Activated naive CD4-positive, alpha-beta T cell treated with anti-CD3 and anti-CD28 coated beads, Interleukin-2, amount 50 U/mL, for 24 hours (primary cell): ENCODE measurements at regions not wholly inside any gene's neighbourhood (a gene's known extent, or its start where the extent isn't known, plus 50 kb on each side); places are given as distances from the start of the nearest gene placed in this dataset.

Source experiments
- H3K27ac Mint-ChIP-seq: one replicate; pipeline ENCODE4 v1.8.0; 2021; ENCODE audit warnings: mild to moderate bottlenecking, mixed read lengths
- H3K27me3 Mint-ChIP-seq: one replicate; pipeline ENCODE4 v1.8.0; 2021; ENCODE audit warnings: mixed read lengths
- H3K36me3 Mint-ChIP-seq: one replicate; pipeline ENCODE4 v1.8.0; 2021; ENCODE audit warnings: mixed read lengths
- H3K4me1 Mint-ChIP-seq: one replicate; pipeline ENCODE4 v1.8.0; 2021; ENCODE audit warnings: mixed read lengths
- H3K4me3 Mint-ChIP-seq: one replicate; pipeline ENCODE4 v1.8.0; 2021; ENCODE audit warnings: mild to moderate bottlenecking, mixed read lengths
- H3K9me3 Mint-ChIP-seq: one replicate; pipeline ENCODE4 v1.8.0; 2021; ENCODE audit warnings: mixed read lengths

DNA sequence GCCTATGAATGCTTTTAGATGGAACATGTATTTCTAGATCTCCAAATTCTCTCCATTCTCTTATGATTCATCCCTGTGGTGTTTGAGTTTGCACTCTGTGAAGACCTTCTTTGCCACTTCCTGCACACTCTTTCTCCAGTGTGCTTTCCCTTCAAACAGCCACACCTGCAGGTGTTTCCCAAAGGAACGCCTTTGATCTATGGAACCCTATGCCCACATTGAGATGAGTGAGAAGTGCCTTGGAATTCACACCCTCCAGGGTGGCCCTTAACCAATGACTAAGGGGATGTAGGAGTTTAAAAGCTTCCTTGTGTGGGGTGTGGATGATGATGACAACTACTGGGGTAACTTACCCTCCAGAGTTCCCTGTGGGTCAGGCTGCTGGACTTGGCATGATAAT, 570.1 kb downstream of the DHX35 start:
- Mint-ChIP-seq H3K27ac (no peak overlapping the region), H3K4me1 (no peaks in the 10 kb centered on the region), H3K27me3 (no peaks in the 10 kb centered on the region), H3K4me3 (no peak overlapping the region), H3K9me3 (no peaks in the 10 kb centered on the region), H3K36me3 (no peaks in the 10 kb centered on the region)

GRCh38 chr20:39528436-39528835, 566.3 kb downstream of the DHX35 start:
- Mint-ChIP-seq H3K4me3 (no peak overlapping the region), H3K4me1 (no peaks in the 10 kb centered on the region), H3K36me3 (no peaks in the 10 kb centered on the region), H3K9me3 (no peaks in the 10 kb centered on the region), H3K27ac (no peak overlapping the region), H3K27me3 (peaks cover 2% of the 10 kb centered on the region)

DNA sequence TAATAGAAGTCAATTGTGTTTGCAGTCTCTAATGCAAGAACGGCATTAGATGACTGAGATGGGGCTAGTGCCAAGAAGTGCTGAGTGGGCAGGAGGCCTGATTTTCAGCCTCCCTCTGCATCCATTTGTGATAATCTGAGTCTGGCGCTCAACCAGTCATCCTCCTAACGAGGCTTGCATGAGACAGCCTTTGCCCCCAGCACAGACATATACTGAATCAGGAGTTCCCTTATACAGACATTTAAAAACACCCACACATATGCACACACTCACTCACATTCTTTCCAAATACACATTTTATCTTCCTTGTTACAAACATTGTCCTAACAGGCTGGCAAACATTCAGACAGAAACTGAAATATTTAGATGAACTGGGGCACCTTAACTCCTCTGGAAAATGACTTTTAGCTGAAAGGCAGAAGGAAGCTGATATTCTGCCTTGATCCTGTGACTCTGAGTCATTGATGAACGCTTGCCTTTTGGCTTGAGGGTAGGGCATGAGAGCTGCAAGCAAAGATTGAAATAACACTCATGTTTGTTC, 562.3 kb downstream of the DHX35 start:
- Mint-ChIP-seq H3K4me3 (no peak overlapping the region), H3K4me1 (no peaks in the 10 kb centered on the region), H3K9me3 (no peaks in the 10 kb centered on the region), H3K27me3 (peaks cover 2% of the 10 kb centered on the region), H3K36me3 (no peaks in the 10 kb centered on the region), H3K27ac (peak overlapping the region; percentile 56)

DNA sequence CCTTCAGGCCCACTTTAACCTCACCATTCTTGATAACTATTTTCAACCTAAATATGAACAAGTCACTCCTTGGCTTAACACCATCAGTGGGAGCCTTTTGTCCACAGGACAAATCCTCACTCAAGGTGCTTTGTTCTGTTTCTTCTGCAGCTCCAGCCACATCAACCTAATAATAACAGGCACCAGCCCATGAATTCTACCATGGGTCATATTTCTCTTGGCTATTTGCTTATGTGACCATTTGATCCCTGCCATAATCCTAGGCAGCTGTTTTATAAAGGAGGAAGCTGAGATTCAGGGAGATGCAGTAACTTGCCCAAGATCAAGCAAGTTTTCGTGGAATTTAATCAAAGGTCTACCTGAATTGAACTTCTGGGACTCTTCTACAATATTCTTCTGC, 561.3 kb downstream of the DHX35 start:
- no peaks in the 10 kb centered on the region for H3K9me3 Mint-ChIP-seq
- no peaks in the 10 kb centered on the region for H3K36me3 Mint-ChIP-seq
- no peak overlapping the region for H3K27ac Mint-ChIP-seq
- H3K4me1 Mint-ChIP-seq, result no peaks in the 10 kb centered on the region
- H3K27me3 Mint-ChIP-seq, result peaks cover 2% of the 10 kb centered on the region
- no peak overlapping the region for H3K4me3 Mint-ChIP-seq

GRCh38 chr20:39518654-39519053, 556.5 kb downstream of the DHX35 start:
- Mint-ChIP-seq H3K4me3 (no peak overlapping the region), H3K9me3 (no peaks in the 10 kb centered on the region), H3K4me1 (no peaks in the 10 kb centered on the region), H3K36me3 (no peaks in the 10 kb centered on the region), H3K27ac (no peak overlapping the region), H3K27me3 (peaks cover 2% of the 10 kb centered on the region)

DNA sequence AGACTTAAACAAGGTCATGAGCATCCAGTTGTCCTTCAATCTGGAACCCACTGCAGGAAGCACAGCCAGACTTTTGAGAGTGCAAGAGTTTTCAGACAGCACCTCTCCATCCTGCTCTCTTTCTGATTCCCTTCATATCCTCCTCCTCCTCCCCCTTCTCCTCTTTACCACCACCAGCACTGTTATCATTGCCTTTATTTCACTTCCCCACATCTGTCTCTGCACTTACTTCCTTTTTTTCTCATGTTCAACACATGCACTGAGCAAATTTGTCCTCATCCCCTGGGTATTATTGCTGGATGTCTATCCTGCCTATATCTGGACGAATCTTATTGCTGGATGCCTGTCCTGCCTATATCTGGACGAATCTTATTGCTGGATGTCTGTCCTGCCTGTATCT, 554.8 kb downstream of the DHX35 start:
- Mint-ChIP-seq H3K4me3 (no peak overlapping the region), H3K9me3 (no peaks in the 10 kb centered on the region), H3K27ac (no peak overlapping the region), H3K4me1 (no peaks in the 10 kb centered on the region), H3K27me3 (peaks cover 1% of the 10 kb centered on the region), H3K36me3 (no peaks in the 10 kb centered on the region)

- Mint-ChIP-seq H3K4me1 (no peaks in the 10 kb centered on the region), H3K4me3 (no peak overlapping the region), H3K9me3 (peaks cover 6% of the 10 kb centered on the region), H3K36me3 (no peaks in the 10 kb centered on the region), H3K27me3 (no peaks in the 10 kb centered on the region), H3K27ac (no peak overlapping the region)
Observed at GRCh38 chr20:39504710-39505094, 542.6 kb downstream of the DHX35 start.

- no peaks in the 10 kb centered on the region for H3K36me3 Mint-ChIP-seq
- no peaks in the 10 kb centered on the region for H3K4me1 Mint-ChIP-seq
- peaks cover 6% of the 10 kb centered on the region for H3K9me3 Mint-ChIP-seq
- no peak overlapping the region for H3K4me3 Mint-ChIP-seq
- no peaks in the 10 kb centered on the region for H3K27me3 Mint-ChIP-seq
- H3K27ac Mint-ChIP-seq, result no peak overlapping the region
Observed at GRCh38 chr20:39503902-39504709, 542.0 kb downstream of the DHX35 start.

DNA sequence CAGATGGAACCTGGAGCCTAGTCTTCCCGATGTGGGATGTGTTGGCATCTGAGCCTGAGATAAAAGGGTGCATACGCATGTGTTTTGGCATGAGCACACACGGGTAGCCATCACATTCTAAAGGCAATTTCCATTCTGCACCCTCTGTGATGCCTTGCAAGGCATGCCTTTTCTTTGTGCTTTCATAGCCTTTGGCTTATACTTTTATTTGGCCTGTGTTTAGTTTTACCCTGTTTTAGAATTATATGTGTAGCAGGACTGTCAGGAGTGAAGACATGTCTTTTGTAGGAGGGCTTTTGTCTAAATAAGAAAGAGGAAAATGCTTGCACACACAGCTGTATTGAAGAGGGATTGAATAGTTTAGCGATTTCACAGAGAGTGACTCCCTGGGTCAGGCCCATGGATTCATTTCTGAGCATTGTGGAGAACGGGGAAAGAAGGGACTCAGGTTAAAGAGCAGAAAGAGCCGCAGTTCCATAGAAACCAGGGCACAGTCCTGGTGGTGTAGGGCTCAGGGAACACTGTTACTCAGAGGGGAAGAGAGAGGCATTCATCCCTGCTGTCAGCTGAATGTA, 530.2 kb downstream of the DHX35 start:
- H3K9me3 Mint-ChIP-seq, result peaks cover 5% of the 10 kb centered on the region
- H3K36me3 Mint-ChIP-seq, result no peaks in the 10 kb centered on the region
- H3K27ac Mint-ChIP-seq, result no peak overlapping the region
- no peak overlapping the region for H3K4me3 Mint-ChIP-seq
- H3K4me1 Mint-ChIP-seq, result no peaks in the 10 kb centered on the region
- H3K27me3 Mint-ChIP-seq, result peaks cover 7% of the 10 kb centered on the region

DNA sequence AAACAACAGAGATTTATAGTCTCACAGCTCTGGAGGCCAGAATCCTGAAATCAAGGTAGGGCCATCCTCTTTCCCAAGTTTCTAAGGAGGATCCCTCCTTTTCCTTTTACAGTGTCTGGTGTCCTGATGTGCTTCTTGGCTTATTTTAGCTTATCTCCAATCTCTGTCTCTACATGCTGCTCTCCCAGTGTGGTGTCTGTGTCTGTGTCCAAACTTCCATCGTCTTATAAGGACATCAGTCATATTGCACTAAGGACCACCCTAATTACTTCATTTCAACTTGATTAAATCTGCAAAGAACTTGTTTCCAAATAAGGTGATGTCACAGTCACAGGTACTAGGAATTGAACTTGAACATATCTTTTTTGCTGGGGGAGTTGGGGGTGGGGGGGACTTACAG, 529.6 kb downstream of the DHX35 start:
- H3K27me3 Mint-ChIP-seq, result peaks cover 7% of the 10 kb centered on the region
- no peaks in the 10 kb centered on the region for H3K4me1 Mint-ChIP-seq
- peaks cover 5% of the 10 kb centered on the region for H3K9me3 Mint-ChIP-seq
- no peaks in the 10 kb centered on the region for H3K36me3 Mint-ChIP-seq
- no peak overlapping the region for H3K4me3 Mint-ChIP-seq
- no peak overlapping the region for H3K27ac Mint-ChIP-seq

GRCh38 chr20:39489986-39490560, 527.9 kb downstream of the DHX35 start:
- H3K4me1 Mint-ChIP-seq, result no peaks in the 10 kb centered on the region
- H3K27me3 Mint-ChIP-seq, result peaks cover 7% of the 10 kb centered on the region
- peaks cover 5% of the 10 kb centered on the region for H3K9me3 Mint-ChIP-seq
- no peaks in the 10 kb centered on the region for H3K36me3 Mint-ChIP-seq
- no peak overlapping the region for H3K4me3 Mint-ChIP-seq
- H3K27ac Mint-ChIP-seq, result no peak overlapping the region

DNA sequence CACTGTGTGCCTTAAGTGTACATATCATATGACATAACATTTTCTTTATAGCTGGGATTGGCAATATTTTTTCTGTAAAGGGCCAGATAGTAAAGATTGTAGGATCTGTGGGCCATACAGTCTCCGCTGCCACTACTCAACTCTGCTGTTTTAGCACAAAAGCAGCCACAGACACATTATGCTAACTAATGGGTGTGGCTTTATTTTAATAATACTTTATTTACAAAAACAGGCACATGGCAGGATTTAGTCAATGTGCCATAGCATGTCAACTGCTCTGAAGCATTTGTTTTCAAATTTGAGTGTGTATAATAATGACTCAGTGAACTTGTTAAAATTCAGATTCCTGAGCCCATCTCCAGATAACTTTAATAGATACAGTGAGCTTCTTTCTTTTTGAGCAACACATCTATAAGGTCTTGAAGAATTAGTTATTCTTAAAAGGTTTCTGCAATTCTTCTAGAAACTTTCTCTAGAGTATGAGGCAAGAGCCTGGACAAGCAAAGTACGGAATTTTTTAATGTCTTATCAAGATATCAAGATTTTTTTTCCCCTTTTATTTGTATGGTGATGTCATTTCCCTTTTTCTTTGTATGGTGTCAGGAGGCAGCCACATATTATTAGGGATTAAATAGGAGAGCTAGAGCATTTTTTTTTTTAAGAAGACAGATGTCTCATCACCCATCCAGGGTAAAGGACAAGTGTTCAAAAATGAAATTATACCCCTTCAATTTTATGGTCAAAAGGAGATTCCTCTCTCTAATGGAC, 518.3 kb downstream of the DHX35 start:
- no peaks in the 10 kb centered on the region for H3K9me3 Mint-ChIP-seq
- no peak overlapping the region for H3K4me3 Mint-ChIP-seq
- no peak overlapping the region for H3K27ac Mint-ChIP-seq
- H3K27me3 Mint-ChIP-seq, result no peaks in the 10 kb centered on the region
- no peaks in the 10 kb centered on the region for H3K4me1 Mint-ChIP-seq
- no peaks in the 10 kb centered on the region for H3K36me3 Mint-ChIP-seq

DNA sequence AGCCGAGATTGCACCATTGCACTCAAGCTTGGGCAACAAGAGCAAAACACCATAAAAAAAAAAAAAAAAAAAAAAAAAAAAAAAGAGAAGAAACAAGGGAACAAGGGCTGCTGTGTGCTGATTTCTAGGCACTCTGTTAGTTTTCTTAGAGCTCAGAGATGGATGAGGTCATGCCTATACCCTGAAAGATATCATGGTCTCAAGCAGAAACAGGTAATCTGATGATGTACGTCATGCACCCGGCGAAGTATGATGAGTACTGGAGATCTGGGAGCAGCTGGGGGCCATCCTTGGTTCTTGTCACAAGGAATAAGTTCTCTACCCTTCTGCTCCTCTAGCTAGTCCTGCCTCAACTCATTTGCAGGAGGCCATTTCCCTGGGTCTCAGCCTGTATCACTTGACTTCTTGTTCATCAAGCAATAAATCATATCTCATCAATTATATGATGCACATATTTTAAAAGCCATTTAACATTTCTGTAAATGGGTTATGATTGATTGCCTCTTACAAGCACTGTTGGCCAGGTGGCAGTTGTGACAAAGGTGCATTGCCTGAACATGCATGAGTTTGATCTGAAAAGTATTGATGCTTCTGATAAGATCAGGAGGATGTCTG, 517.2 kb downstream of the DHX35 start:
- Mint-ChIP-seq H3K9me3 (no peaks in the 10 kb centered on the region), H3K4me1 (no peaks in the 10 kb centered on the region), H3K4me3 (no peak overlapping the region), H3K27me3 (no peaks in the 10 kb centered on the region), H3K36me3 (no peaks in the 10 kb centered on the region), H3K27ac (no peak overlapping the region)

- H3K36me3 Mint-ChIP-seq, result no peaks in the 10 kb centered on the region
- H3K9me3 Mint-ChIP-seq, result no peaks in the 10 kb centered on the region
- H3K27me3 Mint-ChIP-seq, result no peaks in the 10 kb centered on the region
- H3K4me1 Mint-ChIP-seq, result no peaks in the 10 kb centered on the region
- no peak overlapping the region for H3K4me3 Mint-ChIP-seq
- no peak overlapping the region for H3K27ac Mint-ChIP-seq
Observed at GRCh38 chr20:39474879-39475278, 512.7 kb downstream of the DHX35 start.

GRCh38 chr20:39473536-39473935, 511.4 kb downstream of the DHX35 start:
- Mint-ChIP-seq H3K4me3 (no peak overlapping the region), H3K27me3 (no peaks in the 10 kb centered on the region), H3K27ac (no peak overlapping the region), H3K4me1 (no peaks in the 10 kb centered on the region), H3K9me3 (no peaks in the 10 kb centered on the region), H3K36me3 (no peaks in the 10 kb centered on the region)
